ENCODE measurements at regions not wholly inside any gene's neighbourhood (a gene's known extent, or its start where the extent isn't known, plus 50 kb on each side); places are given as distances from the start of the nearest gene placed in this dataset.

- peaks cover 2% of the 10 kb centered on the region for H3K36me3 Mint-ChIP-seq (ENCODE audit: low read depth)
- ChIA-PET POLR2A (interaction anchor here (1.0 kb wide), 1 partner anchor 16 kb away, joined by 3 read pairs; no protein-coding TSS in a partner anchor), CTCF (interaction anchor here (1.5 kb wide), 1 partner anchor 218 kb away, joined by 6 read pairs; the partner anchor contains the start of gene TRIB2)
- H3K4me3 Mint-ChIP-seq: no peak overlapping the region
- peaks cover 79% of the 10 kb centered on the region for H3K4me1 Mint-ChIP-seq (ENCODE audit: low read depth)
- DNase-seq (no peak), ATAC-seq (no peak)
- H3K27me3 Mint-ChIP-seq: no peaks in the 10 kb centered on the region
- H3K9me3 Mint-ChIP-seq: peaks cover 9% of the 10 kb centered on the region
- intact Hi-C loops (cut with micrococcal nuclease): no loop called here
- TF ChIP-seq CTCF (IDR thresholded peaks at IDR 0.05): no peak
- no peak overlapping the region for H3K27ac Mint-ChIP-seq
These were observed 218.4 kb upstream of the TRIB2 start for GRCh38 chr2:12498286-12498685.

DNA sequence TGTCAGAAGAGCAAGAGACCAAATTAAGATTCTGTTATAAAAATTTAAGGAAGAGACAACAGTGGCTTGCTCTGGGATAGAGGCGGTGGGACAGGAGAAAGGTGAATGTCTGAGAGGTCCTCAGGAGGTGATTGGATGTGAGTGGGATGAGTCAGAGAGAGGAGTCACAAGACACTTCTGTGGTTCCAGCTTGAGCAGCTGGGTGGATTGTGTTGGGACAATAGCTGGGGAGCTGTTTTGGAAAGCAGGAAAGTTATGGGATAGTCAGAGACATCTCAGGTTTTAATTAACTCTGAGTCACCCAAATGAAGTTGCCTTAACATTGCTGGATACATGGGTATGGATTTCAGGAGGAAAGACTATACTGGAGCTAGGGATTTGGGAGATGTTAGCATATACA, 218.0 kb upstream of the TRIB2 start:
- DNase-seq: no peak
- peaks cover 80% of the 10 kb centered on the region for H3K4me1 Mint-ChIP-seq (ENCODE audit: low read depth)
- no peaks in the 10 kb centered on the region for H3K27me3 Mint-ChIP-seq
- H3K4me3 Mint-ChIP-seq: no peak overlapping the region
- TF ChIP-seq CTCF (IDR thresholded peaks at IDR 0.05): no peak
- H3K36me3 Mint-ChIP-seq (ENCODE audit: low read depth): peaks cover 2% of the 10 kb centered on the region
- intact Hi-C loops (cut with micrococcal nuclease): no loop called here
- CTCF ChIA-PET: interaction anchor here (1.5 kb wide), 1 partner anchor 217 kb away, joined by 6 read pairs; the partner anchor contains the start of gene TRIB2
- no peak overlapping the region for H3K27ac Mint-ChIP-seq
- H3K9me3 Mint-ChIP-seq: peaks cover 10% of the 10 kb centered on the region
- POLR2A ChIA-PET: interaction anchor here (1.0 kb wide), 1 partner anchor 16 kb away, joined by 3 read pairs; no protein-coding TSS in a partner anchor
- ATAC-seq: no peak

GRCh38 chr2:12500899-12501298, 215.8 kb upstream of the TRIB2 start:
- CTCF ChIA-PET: interaction anchor here (1.4 kb wide), 1 partner anchor 216 kb away, joined by 5 read pairs; the partner anchor contains the start of gene TRIB2
- Mint-ChIP-seq H3K27me3 (no peaks in the 10 kb centered on the region), H3K4me3 (no peak overlapping the region), H3K4me1 (ENCODE audit: low read depth) (peaks cover 92% of the 10 kb centered on the region), H3K27ac (peak overlapping the region; percentile 64), H3K9me3 (peaks cover 21% of the 10 kb centered on the region), H3K36me3 (ENCODE audit: low read depth) (peaks cover 6% of the 10 kb centered on the region)
- POLR2A ChIA-PET: interaction anchor here (0.5 kb wide), 1 partner anchor 223 kb away, joined by 3 read pairs; no protein-coding TSS in a partner anchor
- TF ChIP-seq CTCF (IDR thresholded peaks at IDR 0.05): no peak
- DNase-seq: no peak
- intact Hi-C loops (cut with micrococcal nuclease): loop anchor here (5.0 to 10.0 kb wide), 5 partner anchors 56 to 496 kb away; partner anchors contain the start of gene TRIB2
- no peak for ATAC-seq

- DNase-seq (peak; percentile 92), ATAC-seq (peak; percentile 75)
- H3K27me3 Mint-ChIP-seq: no peaks in the 10 kb centered on the region
- H3K36me3 Mint-ChIP-seq (ENCODE audit: low read depth): peaks cover 6% of the 10 kb centered on the region
- intact Hi-C loops (cut with micrococcal nuclease): loop anchor here (5.0 to 10.0 kb wide), 5 partner anchors 56 to 497 kb away; partner anchors contain the start of gene TRIB2
- ChIA-PET CTCF (interaction anchor here (1.1 to 1.4 kb wide), 2 partner anchors 13 to 215 kb away, joined by 3 to 5 read pairs; partner anchors contain the start of gene TRIB2), POLR2A (interaction anchor here (0.5 kb wide), 1 partner anchor 223 kb away, joined by 3 read pairs; no protein-coding TSS in a partner anchor)
- no peak overlapping the region for H3K4me3 Mint-ChIP-seq
- peaks cover 91% of the 10 kb centered on the region for H3K4me1 Mint-ChIP-seq (ENCODE audit: low read depth)
- H3K9me3 Mint-ChIP-seq: peaks cover 15% of the 10 kb centered on the region
- peak overlapping the region; percentile 75 for H3K27ac Mint-ChIP-seq
- TF ChIP-seq CTCF (IDR thresholded peaks at IDR 0.05): no peak
These were observed 215.1 kb upstream of the TRIB2 start for GRCh38 chr2:12501469-12502158.

DNA sequence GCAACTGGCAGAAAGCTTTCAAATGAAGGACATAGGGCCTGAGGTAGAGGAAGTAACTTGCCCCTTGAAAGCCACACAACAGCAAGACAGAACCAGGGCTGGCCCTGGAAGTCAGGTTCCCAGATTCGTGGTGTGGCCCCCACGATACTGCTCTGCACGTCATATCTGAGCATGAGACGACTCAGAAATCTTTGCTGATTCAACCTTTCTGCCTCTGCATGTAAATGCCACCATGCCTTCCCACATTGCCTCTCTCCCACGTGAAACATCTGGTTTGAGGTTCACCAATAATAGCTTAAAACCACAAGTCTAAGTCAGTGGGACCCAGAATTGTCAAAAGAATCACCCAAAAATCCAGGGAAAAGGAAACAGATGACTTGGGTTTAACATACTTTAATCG, 214.0 kb upstream of the TRIB2 start:
- Mint-ChIP-seq H3K9me3 (peaks cover 15% of the 10 kb centered on the region), H3K27ac (peak overlapping the region; percentile 73), H3K4me3 (peak overlapping the region; percentile 13), H3K36me3 (ENCODE audit: low read depth) (peaks cover 6% of the 10 kb centered on the region), H3K27me3 (no peaks in the 10 kb centered on the region), H3K4me1 (ENCODE audit: low read depth) (peaks cover 94% of the 10 kb centered on the region)
- intact Hi-C loops (cut with micrococcal nuclease): loop anchor here (5.0 to 10.0 kb wide), 5 partner anchors 55 to 498 kb away; partner anchors contain the start of gene TRIB2
- POLR2A ChIA-PET: interaction anchor here (1.0 to 2.8 kb wide), 2 partner anchors 11 to 54 kb away, joined by 4 to 6 read pairs; no protein-coding TSS in a partner anchor
- ATAC-seq (peak; percentile 22), DNase-seq (peak; percentile 71)
- CTCF ChIA-PET: no interaction called here
- TF ChIP-seq CTCF (IDR thresholded peaks at IDR 0.05): no peak

Measured in activated CD8-positive, alpha-beta T cell treated with anti-CD3 and anti-CD28 coated beads for 36 hours (primary cell).